ENCODE measurements at regions not wholly inside any gene's neighbourhood (a gene's known extent, or its start where the extent isn't known, plus 50 kb on each side); places are given as distances from the start of the nearest gene placed in this dataset.

DNA sequence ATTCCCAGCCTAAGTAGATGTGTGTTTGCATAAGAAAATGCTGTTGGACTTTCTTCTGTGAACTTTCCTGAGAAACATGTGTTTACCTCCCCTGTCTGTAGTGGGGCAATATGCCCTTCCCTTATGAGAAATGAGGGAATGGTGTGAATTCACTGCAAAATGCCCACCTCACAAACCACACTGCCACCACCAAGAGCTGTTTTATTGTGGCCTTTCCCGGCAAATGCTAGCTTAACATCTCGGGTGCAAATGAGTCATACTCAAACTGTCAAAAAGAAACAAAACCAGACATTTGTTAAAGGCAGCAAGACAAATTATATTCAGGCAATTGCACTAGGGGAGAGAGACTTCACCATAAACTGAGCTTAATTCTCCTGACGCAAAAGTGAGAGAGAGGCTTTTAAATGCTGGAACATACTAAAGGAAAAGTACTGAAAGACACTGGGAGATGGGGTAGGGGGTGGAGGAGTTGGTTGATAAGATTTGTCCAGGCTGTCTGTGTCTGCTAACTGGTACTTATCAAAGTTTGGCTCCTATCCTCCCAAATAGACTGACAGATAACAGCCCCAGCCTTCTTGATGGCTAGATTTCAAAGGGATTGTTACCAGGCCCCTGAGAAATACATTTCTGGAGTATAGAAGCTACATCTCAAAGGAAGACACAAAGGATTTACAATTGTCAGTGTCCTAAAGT lies 70.9 kb upstream of the OR5AK2 start:
- H2AFZ ChIP-seq = no peak overlapping the region
- peaks cover 13% of the 10 kb centered on the region for H3K4me1 ChIP-seq (ENCODE audit: insufficient read depth)
- H3K79me2 ChIP-seq = no peaks in the 10 kb centered on the region
- peak overlapping the region; percentile 40 for H3K27ac ChIP-seq
- H3K27me3 ChIP-seq = no peaks in the 10 kb centered on the region
- no peak overlapping the region for H3K4me2 ChIP-seq
- no peaks in the 10 kb centered on the region for H3K9me3 ChIP-seq (ENCODE audit: low read depth)
- TF ChIP-seq EZH2 (IDR thresholded peaks at IDR 0.05; ENCODE audit: borderline replicate concordance) (no peak), EZH2phosphoT487 (IDR thresholded peaks at IDR 0.05; ENCODE audit: low read depth, severe bottlenecking, unreplicated experiment) (no peak)
- H3K36me3 ChIP-seq (replicated peaks; ENCODE audit: insufficient read depth, low read depth) = no peaks in the 10 kb centered on the region
- DNase-seq (ENCODE audit: low spot score) = no peak
- H3K4me3 ChIP-seq = no peak overlapping the region
- no peaks in the 10 kb centered on the region for H3K9me2 ChIP-seq (replicated peaks; ENCODE audit: insufficient read depth)
- no peaks in the 10 kb centered on the region for H4K20me1 ChIP-seq (ENCODE audit: insufficient read depth, poor library complexity, severe bottlenecking)
- 29% methylated on average over 3 of the region's 3 CpGs for WGBS (ENCODE audit: low lambda C conversion rate, missing lambda C conversion rate)

GRCh38 chr11:56916587-56916986 lies 72.1 kb upstream of the OR5AK2 start:
- no peak for DNase-seq (ENCODE audit: low spot score)
- no peaks in the 10 kb centered on the region for H3K36me3 ChIP-seq (replicated peaks; ENCODE audit: insufficient read depth, low read depth)
- no peaks in the 10 kb centered on the region for H3K79me2 ChIP-seq
- WGBS (ENCODE audit: low lambda C conversion rate, missing lambda C conversion rate) = 81% methylated on average over 2 of the region's 2 CpGs
- peaks cover 1% of the 10 kb centered on the region for H3K9me3 ChIP-seq (ENCODE audit: low read depth)
- TF ChIP-seq EZH2phosphoT487 (IDR thresholded peaks at IDR 0.05; ENCODE audit: low read depth, severe bottlenecking, unreplicated experiment) (no peak), EZH2 (IDR thresholded peaks at IDR 0.05; ENCODE audit: borderline replicate concordance) (no peak), CTCF (IDR thresholded peaks at IDR 0.05; ENCODE audit: poor library complexity) (no peak)
- H3K4me1 ChIP-seq (ENCODE audit: insufficient read depth) = peaks cover 13% of the 10 kb centered on the region
- no peak overlapping the region for H3K27ac ChIP-seq
- no peaks in the 10 kb centered on the region for H3K9me2 ChIP-seq (replicated peaks; ENCODE audit: insufficient read depth)
- H4K20me1 ChIP-seq (ENCODE audit: insufficient read depth, poor library complexity, severe bottlenecking) = no peaks in the 10 kb centered on the region
- no peak overlapping the region for H3K4me3 ChIP-seq
- H2AFZ ChIP-seq = no peak overlapping the region
- no peak overlapping the region for H3K4me2 ChIP-seq
- H3K27me3 ChIP-seq = no peaks in the 10 kb centered on the region

GRCh38 chr11:56916162-56916561 lies 72.6 kb upstream of the OR5AK2 start:
- H3K4me1 ChIP-seq (ENCODE audit: insufficient read depth) = peaks cover 15% of the 10 kb centered on the region
- WGBS (ENCODE audit: low lambda C conversion rate, missing lambda C conversion rate) = 64% methylated on average over 5 of the region's 5 CpGs
- no peaks in the 10 kb centered on the region for H3K79me2 ChIP-seq
- TF ChIP-seq EZH2phosphoT487 (IDR thresholded peaks at IDR 0.05; ENCODE audit: low read depth, severe bottlenecking, unreplicated experiment) (no peak), EZH2 (IDR thresholded peaks at IDR 0.05; ENCODE audit: borderline replicate concordance) (no peak), CTCF (IDR thresholded peaks at IDR 0.05; ENCODE audit: poor library complexity) (no peak)
- H3K27ac ChIP-seq = no peak overlapping the region
- H3K9me2 ChIP-seq (replicated peaks; ENCODE audit: insufficient read depth) = no peaks in the 10 kb centered on the region
- no peak overlapping the region for H3K4me3 ChIP-seq
- H3K4me2 ChIP-seq = no peak overlapping the region
- peaks cover 4% of the 10 kb centered on the region for H3K9me3 ChIP-seq (ENCODE audit: low read depth)
- no peaks in the 10 kb centered on the region for H4K20me1 ChIP-seq (ENCODE audit: insufficient read depth, poor library complexity, severe bottlenecking)
- DNase-seq (ENCODE audit: low spot score) = no peak
- H2AFZ ChIP-seq = no peak overlapping the region
- no peaks in the 10 kb centered on the region for H3K36me3 ChIP-seq (replicated peaks; ENCODE audit: insufficient read depth, low read depth)
- H3K27me3 ChIP-seq = no peaks in the 10 kb centered on the region

GRCh38 chr11:56911312-56911711 lies 77.4 kb upstream of the OR5AK2 start:
- Histone ChIP-seq H3K4me3 (no peak overlapping the region), H3K27ac (peak overlapping the region; percentile 62)

More at GRCh38 chr11:56911312-56911711, 77.4 kb upstream of the OR5AK2 start:
- Histone ChIP-seq H4K20me1 (ENCODE audit: insufficient read depth, poor library complexity, severe bottlenecking) (no peaks in the 10 kb centered on the region), H3K27me3 (no peaks in the 10 kb centered on the region), H3K4me1 (ENCODE audit: insufficient read depth) (peaks cover 11% of the 10 kb centered on the region), H3K4me2 (no peak overlapping the region), H3K36me3 (replicated peaks; ENCODE audit: insufficient read depth, low read depth) (no peaks in the 10 kb centered on the region), H2AFZ (no peak overlapping the region), H3K79me2 (no peaks in the 10 kb centered on the region), H3K9me3 (ENCODE audit: low read depth) (peaks cover 4% of the 10 kb centered on the region), H3K9me2 (replicated peaks; ENCODE audit: insufficient read depth) (no peaks in the 10 kb centered on the region)
- no peak for TF ChIP-seq EZH2 (IDR thresholded peaks at IDR 0.05; ENCODE audit: borderline replicate concordance)
- no peak for TF ChIP-seq CTCF (IDR thresholded peaks at IDR 0.05; ENCODE audit: poor library complexity)
- TF ChIP-seq EZH2phosphoT487 (IDR thresholded peaks at IDR 0.05; ENCODE audit: low read depth, severe bottlenecking, unreplicated experiment) = no peak
- 68% methylated on average over 5 of the region's 5 CpGs for WGBS (ENCODE audit: low lambda C conversion rate, missing lambda C conversion rate)
- DNase-seq (ENCODE audit: low spot score) = no peak

Measured in hepatocyte (in vitro differentiated cells).